KMS-11 (cell line): ENCODE measurements at regions not wholly inside any gene's neighbourhood (a gene's known extent, or its start where the extent isn't known, plus 50 kb on each side); places are given as distances from the start of the nearest gene placed in this dataset.

Source experiments
- H2AFZ ChIP-seq: fragments of 200-600 bp; sonication (generic); 2 replicates; pipeline ENCODE4 v1.6.1; 2016; ENCODE audit warnings: antibody characterized with exemption, mixed run types, low read depth
- H3K27ac ChIP-seq: fragments of 200-600 bp; sonication (generic); 2 replicates; pipeline ENCODE4 v1.6.1; 2016; ENCODE audit warnings: mild to moderate bottlenecking, mixed run types
- H3K27me3 ChIP-seq: fragments of 200-600 bp; sonication (generic); 2 replicates; pipeline ENCODE4 v1.6.1; 2017; ENCODE audit warnings: mild to moderate bottlenecking, low read depth, mixed run types, moderate library complexity; ENCODE audit not compliant: insufficient read depth
- H3K36me3 ChIP-seq: fragments of 200-600 bp; sonication (generic); 2 replicates; pipeline ENCODE4 v1.6.1; 2017; ENCODE audit warnings: mild to moderate bottlenecking, mixed run types; ENCODE audit not compliant: insufficient read depth
- H3K4me1 ChIP-seq: fragments of 200-600 bp; sonication (generic); 2 replicates; pipeline ENCODE4 v1.6.1; 2016; ENCODE audit warnings: mild to moderate bottlenecking, low read depth, mixed run types; ENCODE audit not compliant: poor library complexity, severe bottlenecking
- H3K4me2 ChIP-seq: fragments of 200-600 bp; sonication (generic); 2 replicates; pipeline ENCODE4 v1.7.0; 2016; ENCODE audit warnings: mild to moderate bottlenecking, mixed run types
- H3K4me3 ChIP-seq: fragments of 200-600 bp; sonication (generic); IDR thresholded peaks from 2 replicates; pipeline ENCODE4 v1.6.1; 2017; ENCODE audit warnings: low read depth, low read length, mixed read lengths; ENCODE audit not compliant: insufficient read depth
- H3K79me2 ChIP-seq: fragments of 200-600 bp; sonication (generic); 2 replicates; pipeline ENCODE4 v1.6.1; 2016; ENCODE audit warnings: low read depth, mixed run types; ENCODE audit not compliant: insufficient read depth
- H3K9ac ChIP-seq: fragments of 200-600 bp; sonication (generic); 2 replicates; pipeline ENCODE4 v1.6.1; 2016; ENCODE audit warnings: mild to moderate bottlenecking, mixed run types
- H4K20me1 ChIP-seq: fragments of 200-600 bp; sonication (generic); 2 replicates; pipeline ENCODE4 v1.6.1; 2016; ENCODE audit warnings: mild to moderate bottlenecking, mixed run types; ENCODE audit not compliant: insufficient read depth
- CTCF ChIP-seq: fragments of 200-600 bp; sonication (generic); conservative IDR thresholded peaks from 2 replicates; pipeline ENCODE4 v1.6.1; 2017; ENCODE audit warnings: low read depth, mild to moderate bottlenecking, antibody characterized with exemption, low read length, moderate library complexity, mixed read lengths

DNA sequence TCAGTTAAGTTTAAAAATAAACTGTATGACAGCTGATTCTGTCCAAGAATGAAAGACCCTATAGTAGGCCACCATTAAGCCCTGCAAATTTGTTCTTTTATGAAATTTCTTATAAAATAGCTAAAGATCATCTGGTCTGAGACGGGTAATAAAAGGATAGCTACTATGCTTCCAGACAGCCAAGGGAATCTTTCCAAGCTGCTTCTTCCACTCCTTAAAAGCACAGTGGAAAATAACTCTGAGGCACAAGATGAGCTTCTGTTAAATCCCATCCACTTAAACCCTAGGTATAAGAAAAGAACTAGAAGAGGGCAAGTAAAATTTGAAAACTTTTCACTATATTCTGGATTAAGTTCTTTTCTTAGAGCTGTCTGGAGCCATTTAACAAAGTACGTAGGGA, 194.3 kb downstream of the CAPZA3 start:
- no peak for TF ChIP-seq CTCF
- Histone ChIP-seq H3K4me1 (no peaks in the 10 kb centered on the region), H4K20me1 (no peaks in the 10 kb centered on the region), H3K27ac (no peak overlapping the region), H3K79me2 (no peaks in the 10 kb centered on the region), H3K27me3 (no peaks in the 10 kb centered on the region), H3K36me3 (no peaks in the 10 kb centered on the region), H3K9ac (no peak overlapping the region), H2AFZ (no peak overlapping the region), H3K4me2 (no peak overlapping the region), H3K4me3 (no peak overlapping the region)

GRCh38 chr12:18932715-18933114, 194.8 kb downstream of the CAPZA3 start:
- no peak overlapping the region for H3K27ac ChIP-seq
- TF ChIP-seq CTCF: no peak
- H3K9ac ChIP-seq: no peak overlapping the region

DNA sequence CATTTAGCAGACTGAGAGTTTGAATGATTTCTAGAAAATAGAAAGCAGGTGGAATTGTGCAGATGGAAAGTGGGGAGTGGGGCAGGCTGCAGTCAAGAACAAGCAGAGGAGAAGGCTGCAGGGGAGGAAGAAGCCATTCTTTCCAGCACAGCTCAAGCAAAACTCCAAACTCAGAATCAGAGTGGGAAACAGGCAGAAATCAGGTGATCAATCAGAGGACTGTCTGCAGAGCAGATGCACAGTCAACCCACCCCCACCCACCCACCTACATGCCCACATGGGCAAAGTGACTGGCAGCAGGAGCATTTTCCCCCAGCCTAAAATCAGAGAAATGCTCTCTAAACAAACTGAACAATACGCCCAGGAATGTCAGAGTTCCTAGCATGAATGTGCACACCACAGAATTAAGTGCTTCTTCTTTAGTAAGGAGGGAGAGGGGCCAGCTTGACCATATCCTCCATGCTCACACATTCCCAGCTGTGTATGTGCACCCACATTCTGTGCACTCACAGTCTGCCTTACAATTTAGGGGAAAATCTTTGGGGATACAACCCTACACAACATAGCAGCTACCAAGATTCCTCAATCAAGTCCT, 194.1 kb upstream of the PLEKHA5 start:
- H3K79me2 ChIP-seq: no peaks in the 10 kb centered on the region
- H3K27ac ChIP-seq: no peak overlapping the region
- no peak overlapping the region for H3K4me2 ChIP-seq
- no peak for TF ChIP-seq CTCF
- no peak overlapping the region for H3K9ac ChIP-seq
- no peaks in the 10 kb centered on the region for H3K4me1 ChIP-seq
- H2AFZ ChIP-seq: no peak overlapping the region
- no peaks in the 10 kb centered on the region for H3K27me3 ChIP-seq
- H3K4me3 ChIP-seq: no peak overlapping the region
- no peaks in the 10 kb centered on the region for H4K20me1 ChIP-seq
- H3K36me3 ChIP-seq: no peaks in the 10 kb centered on the region

More at GRCh38 chr12:18932715-18933114, 194.8 kb downstream of the CAPZA3 start:
- Histone ChIP-seq H3K27me3 (no peaks in the 10 kb centered on the region), H3K4me1 (no peaks in the 10 kb centered on the region), H3K4me3 (no peak overlapping the region), H4K20me1 (no peaks in the 10 kb centered on the region), H3K4me2 (no peak overlapping the region), H3K79me2 (no peaks in the 10 kb centered on the region), H2AFZ (no peak overlapping the region), H3K36me3 (no peaks in the 10 kb centered on the region)

- no peak overlapping the region for H3K4me3 ChIP-seq
- no peak overlapping the region for H3K27ac ChIP-seq
- no peaks in the 10 kb centered on the region for H4K20me1 ChIP-seq
- no peak for TF ChIP-seq CTCF
- no peaks in the 10 kb centered on the region for H3K27me3 ChIP-seq
- H3K9ac ChIP-seq: no peak overlapping the region
- H2AFZ ChIP-seq: no peak overlapping the region
- no peaks in the 10 kb centered on the region for H3K4me1 ChIP-seq
- H3K79me2 ChIP-seq: no peaks in the 10 kb centered on the region
- no peaks in the 10 kb centered on the region for H3K36me3 ChIP-seq
- no peak overlapping the region for H3K4me2 ChIP-seq
These were observed 190.5 kb upstream of the PLEKHA5 start for GRCh38 chr12:18939051-18939450.
